Gastroesophageal sphincter (tissue), 3 donors: ENCODE measurements at regions not wholly inside any gene's neighbourhood (a gene's known extent, or its start where the extent isn't known, plus 50 kb on each side); places are given as distances from the start of the nearest gene placed in this dataset.

Experiments used
- POLR2AphosphoS5 ChIP-seq: sonication (generic); formaldehyde crosslinking; IDR thresholded peaks from one replicate; pipeline ENCODE4 v1.6.1; 2017; ENCODE audit warnings: antibody characterized with exemption
- TF ChIP-seq, protein P1 (sequence below), 4 experiments: fragments of 200-600 bp in 2 of 4; fragments of 450-650 bp in 2 of 4; sonication (generic) in 1 of 4; IDR thresholded peaks; one replicate each; pipeline ENCODE4 v1.5.1; 2017 to 2019; ENCODE audit warnings: antibody characterized with exemption in 4 of 4, mild to moderate bottlenecking in 2 of 4, moderate library complexity in 2 of 4

DNA sequence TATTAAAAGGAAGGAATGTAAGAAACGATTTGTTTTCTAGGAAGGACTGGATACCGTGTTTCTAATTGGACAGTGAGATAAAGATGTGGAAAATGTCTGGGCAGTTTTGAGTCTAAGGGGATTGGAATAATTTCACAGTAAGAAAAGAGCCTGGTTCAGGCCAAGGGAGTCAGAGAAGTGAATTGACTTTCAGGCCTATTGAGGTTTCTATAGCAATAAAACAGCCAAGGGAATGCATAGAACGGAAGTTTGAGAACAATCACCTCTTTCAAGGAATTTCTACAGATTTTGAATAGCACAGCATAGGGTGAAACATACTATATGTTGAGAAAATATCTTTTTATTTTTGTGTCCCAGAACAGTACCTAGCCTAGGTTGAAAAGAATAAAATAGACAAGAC, 271.6 kb upstream of the TRPM3 start:
- TF ChIP-seq, protein P1, sequence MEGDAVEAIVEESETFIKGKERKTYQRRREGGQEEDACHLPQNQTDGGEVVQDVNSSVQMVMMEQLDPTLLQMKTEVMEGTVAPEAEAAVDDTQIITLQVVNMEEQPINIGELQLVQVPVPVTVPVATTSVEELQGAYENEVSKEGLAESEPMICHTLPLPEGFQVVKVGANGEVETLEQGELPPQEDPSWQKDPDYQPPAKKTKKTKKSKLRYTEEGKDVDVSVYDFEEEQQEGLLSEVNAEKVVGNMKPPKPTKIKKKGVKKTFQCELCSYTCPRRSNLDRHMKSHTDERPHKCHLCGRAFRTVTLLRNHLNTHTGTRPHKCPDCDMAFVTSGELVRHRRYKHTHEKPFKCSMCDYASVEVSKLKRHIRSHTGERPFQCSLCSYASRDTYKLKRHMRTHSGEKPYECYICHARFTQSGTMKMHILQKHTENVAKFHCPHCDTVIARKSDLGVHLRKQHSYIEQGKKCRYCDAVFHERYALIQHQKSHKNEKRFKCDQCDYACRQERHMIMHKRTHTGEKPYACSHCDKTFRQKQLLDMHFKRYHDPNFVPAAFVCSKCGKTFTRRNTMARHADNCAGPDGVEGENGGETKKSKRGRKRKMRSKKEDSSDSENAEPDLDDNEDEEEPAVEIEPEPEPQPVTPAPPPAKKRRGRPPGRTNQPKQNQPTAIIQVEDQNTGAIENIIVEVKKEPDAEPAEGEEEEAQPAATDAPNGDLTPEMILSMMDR (IDR thresholded peaks at IDR 0.05): no peak
- TF ChIP-seq POLR2AphosphoS5: no peak
